WTC11 (cell line): ENCODE measurements at regions not wholly inside any gene's neighbourhood (a gene's known extent, or its start where the extent isn't known, plus 50 kb on each side); places are given as distances from the start of the nearest gene placed in this dataset.

Source experiments
- HMGA2 ChIP-seq: fragments of 250-450 bp; sonication (Bioruptor Pico); IDR thresholded peaks from 2 replicates; pipeline ENCODE4 v1.4.0; 2021; ENCODE audit warnings: mild to moderate bottlenecking, moderate library complexity
- NR2C2 ChIP-seq: sonication (generic); formaldehyde crosslinking; IDR thresholded peaks from 2 replicates; pipeline ENCODE4 v1.8.0; 2022; ENCODE audit warnings: mild to moderate bottlenecking, missing genetic modification reagents
- USF1 ChIP-seq: sonication (generic); formaldehyde crosslinking; IDR thresholded peaks from 2 replicates; pipeline ENCODE4 v1.8.0; 2022; ENCODE audit warnings: mild to moderate bottlenecking, missing genetic modification reagents

GRCh38 chr10:50961297-50961696, 75.9 kb upstream of the A1CF start:
- no peak for TF ChIP-seq USF1 (CRISPR knock-in tag)
- no peak for TF ChIP-seq NR2C2 (CRISPR knock-in tag)
- TF ChIP-seq HMGA2 (CRISPR knock-in tag): no peak
